HG03442 (cell line): ENCODE measurements at regions not wholly inside any gene's neighbourhood (a gene's known extent, or its start where the extent isn't known, plus 50 kb on each side); places are given as distances from the start of the nearest gene placed in this dataset.

Experiments
- ATAC-seq: cut with Tn5 transposase; IDR thresholded peaks from one replicate; pipeline ENCODE4 v1.9.1; 2021; ENCODE audit warnings: mild to moderate bottlenecking, moderate library complexity; ENCODE audit not compliant: unreplicated experiment

- ATAC-seq, result peak; percentile 53
These were observed 397.8 kb downstream of the KIF16B start for GRCh38 chr20:16175322-16175961.

DNA sequence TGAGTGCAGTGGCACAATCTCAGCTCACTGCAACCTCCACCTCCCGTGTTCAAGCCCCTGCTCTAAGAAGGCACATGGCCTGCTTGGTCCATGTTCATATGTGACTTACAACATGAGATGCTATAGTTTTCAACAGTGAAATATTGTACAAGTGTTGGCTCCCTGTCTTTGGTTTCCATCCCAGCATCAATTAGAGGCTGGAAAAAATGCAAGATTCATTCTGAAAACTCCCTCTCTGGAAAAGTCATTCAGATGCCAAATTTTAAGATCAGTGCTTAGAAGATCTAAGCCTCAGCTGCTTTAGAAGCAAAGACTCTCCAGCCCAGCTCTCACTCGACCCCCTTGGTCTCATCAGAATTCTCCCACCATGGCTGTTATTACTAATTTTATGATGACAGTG lies 398.9 kb downstream of the KIF16B start:
- ATAC-seq, result no peak

GRCh38 chr20:16173044-16173443 lies 400.2 kb downstream of the KIF16B start:
- no peak for ATAC-seq

GRCh38 chr20:16171180-16171579 lies 402.1 kb downstream of the KIF16B start:
- no peak for ATAC-seq

DNA sequence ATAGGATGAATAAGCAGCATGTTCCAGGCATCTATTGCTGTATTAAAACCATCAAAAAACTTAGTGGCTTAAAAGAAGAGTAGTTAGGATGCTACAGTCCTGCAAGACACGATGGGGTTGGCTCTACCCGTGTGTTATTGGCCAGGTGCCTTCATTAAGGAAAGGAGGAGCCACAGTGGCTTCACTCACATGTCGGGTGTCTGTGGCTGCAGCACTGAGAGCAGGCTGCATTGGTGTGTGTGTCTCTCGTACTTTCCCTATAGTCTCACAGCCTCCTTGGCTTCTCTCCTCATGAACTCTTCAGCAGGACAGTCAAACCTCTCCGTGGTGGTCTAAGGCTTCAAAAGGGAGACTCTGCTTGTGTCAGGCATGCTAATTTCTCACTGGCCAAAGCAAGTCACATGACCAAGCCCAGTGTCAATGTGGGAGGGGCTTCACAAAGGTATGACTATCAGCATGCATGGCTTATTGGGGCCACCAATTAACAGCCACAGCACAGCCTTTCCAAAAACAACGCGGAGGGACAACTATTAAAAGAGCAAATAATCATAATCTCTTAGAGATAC lies 402.8 kb downstream of the KIF16B start:
- no peak for ATAC-seq

DNA sequence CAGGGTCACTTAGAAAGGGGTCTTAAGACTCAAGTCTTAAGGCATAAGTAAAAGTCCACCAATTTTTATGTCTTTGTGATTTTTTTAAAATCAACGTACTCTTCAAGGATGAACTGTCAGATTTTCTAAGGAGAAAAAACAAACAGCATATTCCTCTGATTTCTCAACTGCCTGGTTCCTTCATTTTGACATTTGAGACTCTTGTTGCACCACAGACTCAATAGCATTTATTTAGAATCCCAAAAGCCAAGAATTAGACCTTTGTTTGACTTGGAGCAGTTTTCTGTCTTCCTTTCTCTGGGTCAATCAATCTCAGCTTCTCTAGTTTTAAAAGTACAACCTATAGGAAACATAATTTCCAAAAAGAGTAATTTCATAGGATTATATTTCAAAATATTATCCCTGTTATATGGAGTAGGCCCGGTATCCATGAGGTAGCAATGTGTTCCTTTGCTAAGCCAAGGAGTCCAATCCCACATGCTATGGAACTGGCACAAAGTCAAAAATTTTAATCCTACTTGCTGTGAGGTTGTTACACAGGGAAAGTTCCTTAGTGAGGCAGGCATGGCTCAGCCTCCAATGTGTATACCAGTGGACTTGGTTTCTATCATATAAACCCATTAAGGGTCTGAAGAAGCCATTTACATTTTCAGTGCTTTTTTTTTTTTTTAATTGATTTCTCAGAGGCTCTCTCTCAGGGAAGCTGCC lies 405.7 kb downstream of the KIF16B start:
- no peak for ATAC-seq

DNA sequence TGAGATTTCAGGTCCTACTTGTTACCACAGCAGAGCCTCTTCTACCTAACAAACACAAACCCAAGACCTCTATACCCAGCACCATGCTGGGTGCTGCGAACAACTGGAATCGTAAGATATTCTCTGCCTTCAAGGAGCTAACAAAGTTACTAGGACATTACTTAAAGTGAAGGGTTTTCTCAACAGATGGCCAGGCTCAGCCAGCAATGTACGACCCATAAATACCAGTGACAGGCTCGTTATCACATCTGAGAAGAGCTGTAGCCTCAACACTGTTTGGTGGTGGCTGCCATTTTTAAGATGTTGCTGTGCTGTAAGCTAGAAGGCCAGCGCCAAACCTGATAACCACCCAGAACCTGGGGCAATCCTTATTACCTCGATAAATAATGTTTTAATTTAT lies 406.5 kb downstream of the KIF16B start:
- no peak for ATAC-seq

- peak; percentile 46 for ATAC-seq
These were observed 414.3 kb downstream of the KIF16B start for GRCh38 chr20:16158976-16159286.

DNA sequence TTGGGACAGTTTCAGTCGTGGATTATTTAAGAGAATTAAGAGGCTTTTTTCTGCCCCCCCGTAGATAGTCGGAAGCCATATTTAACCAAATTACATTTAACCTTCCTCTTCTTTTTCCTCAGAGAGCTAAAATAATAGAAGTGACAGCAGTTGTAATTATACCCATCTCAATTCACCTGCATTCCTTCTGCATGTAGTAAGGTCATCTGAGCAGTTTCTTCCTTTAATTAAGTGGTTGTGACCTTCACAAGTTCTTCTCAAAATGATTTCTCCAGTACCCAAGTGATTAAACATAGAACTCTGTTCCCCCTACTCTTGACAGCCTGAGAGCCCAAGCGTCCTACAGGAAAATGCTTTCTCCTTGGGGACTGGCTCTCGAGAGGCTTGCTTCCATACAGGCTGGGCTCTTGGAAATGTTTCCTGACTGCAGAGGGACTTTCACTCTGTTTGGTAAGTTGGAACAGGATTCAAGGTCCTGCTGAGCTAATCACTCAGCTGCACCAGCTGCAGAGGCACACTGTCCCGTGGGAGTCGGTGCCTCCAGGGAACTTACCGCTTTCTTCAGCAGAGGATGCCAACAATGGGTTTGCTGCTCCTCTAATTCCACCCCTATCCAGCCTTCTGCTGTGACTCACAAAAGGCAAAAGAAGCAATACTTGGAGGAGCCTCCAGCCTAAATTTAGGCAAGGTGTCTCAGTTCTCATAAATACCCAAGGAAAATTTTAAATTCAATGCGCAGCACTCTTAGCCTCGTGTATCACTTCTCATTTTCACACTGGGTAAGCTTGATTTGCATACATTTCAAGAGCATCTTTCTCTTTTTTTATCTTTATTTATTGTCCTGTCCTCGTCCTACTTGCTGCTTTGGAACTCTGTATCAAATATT lies 414.9 kb downstream of the KIF16B start:
- peak; percentile 83 for ATAC-seq

DNA sequence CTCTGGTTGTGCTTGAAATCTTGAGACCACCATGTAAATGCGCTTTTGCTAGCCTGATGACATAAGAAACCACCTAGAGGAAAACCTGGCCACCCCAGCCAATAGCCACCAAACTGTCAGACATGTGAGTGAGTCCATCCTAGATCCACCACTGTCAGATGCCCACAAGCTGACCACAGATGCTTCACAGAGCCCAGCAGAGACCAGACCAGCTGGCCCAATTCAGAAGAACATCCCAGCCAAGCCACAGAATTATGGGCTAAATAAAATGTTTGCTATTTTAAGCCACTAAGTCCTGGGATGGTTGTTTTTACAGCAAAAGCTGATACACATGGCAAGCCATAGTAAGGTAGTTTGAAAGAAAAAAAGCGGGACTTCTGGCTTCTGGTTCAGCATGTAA lies 425.3 kb downstream of the KIF16B start:
- ATAC-seq, result no peak

GRCh38 chr20:16147216-16147615 lies 426.0 kb downstream of the KIF16B start:
- ATAC-seq, result no peak

DNA sequence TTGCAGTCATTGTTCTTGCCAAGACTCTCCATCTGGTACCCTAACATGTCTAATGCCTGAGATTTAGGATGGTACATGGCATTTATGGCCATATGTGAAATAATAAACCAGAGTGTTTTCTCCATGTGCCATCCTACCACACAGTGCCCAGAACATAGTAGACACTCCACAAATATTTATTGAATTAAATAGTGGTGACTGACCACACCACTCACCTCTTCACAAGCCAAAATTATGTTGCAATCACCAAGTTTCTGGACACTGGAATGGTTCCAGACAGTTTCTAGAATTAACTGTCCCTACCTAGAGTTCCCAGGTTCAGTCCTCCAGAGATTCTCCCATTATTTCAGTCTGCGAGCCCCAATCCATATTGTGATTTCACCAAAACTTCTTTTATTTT lies 427.3 kb downstream of the KIF16B start:
- no peak for ATAC-seq

GRCh38 chr20:16143596-16143995 lies 429.7 kb downstream of the KIF16B start:
- ATAC-seq, result no peak

GRCh38 chr20:16135630-16136029 lies 437.6 kb downstream of the KIF16B start:
- ATAC-seq, result no peak

DNA sequence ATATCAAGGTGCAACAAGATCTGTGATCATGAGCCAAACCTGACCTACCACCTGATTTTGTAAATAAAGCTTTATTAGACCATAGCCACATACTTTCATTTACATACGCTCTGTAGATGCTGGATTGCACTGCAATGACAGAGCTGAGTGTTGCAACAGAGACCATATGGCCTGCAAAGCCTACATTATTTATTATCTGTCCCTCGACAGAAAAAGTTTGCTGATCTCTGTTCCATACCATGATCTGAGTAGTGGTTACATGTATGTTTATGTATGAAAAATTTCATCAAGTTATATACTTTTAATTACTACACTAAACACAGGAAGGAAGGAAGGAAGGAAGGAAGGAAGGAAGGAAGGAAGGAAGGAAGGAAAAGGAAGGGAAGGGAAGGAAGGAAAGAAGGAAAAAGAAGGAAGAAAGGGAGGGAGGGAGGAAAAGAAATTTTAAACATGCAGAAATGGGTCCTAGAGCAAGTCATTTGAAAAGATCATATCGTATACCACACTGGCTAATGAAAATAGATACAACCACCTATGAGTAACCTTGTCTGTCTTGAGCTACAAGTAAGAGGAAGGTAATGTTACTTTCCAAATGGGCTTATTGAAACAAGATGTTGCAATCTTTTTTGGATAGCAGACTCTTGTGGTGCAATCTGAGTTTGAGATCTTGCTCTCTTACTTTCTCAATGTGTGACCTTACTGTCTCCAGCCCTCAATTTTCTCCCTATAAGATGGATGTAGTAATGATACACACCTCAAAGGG lies 441.0 kb downstream of the KIF16B start:
- ATAC-seq, result no peak

- ATAC-seq, result no peak
These were observed 443.8 kb downstream of the KIF16B start for GRCh38 chr20:16129411-16129810.

- no peak for ATAC-seq
These were observed 444.6 kb downstream of the KIF16B start for GRCh38 chr20:16128538-16129106.

- ATAC-seq, result no peak
These were observed 447.4 kb downstream of the KIF16B start for GRCh38 chr20:16125816-16126215.

DNA sequence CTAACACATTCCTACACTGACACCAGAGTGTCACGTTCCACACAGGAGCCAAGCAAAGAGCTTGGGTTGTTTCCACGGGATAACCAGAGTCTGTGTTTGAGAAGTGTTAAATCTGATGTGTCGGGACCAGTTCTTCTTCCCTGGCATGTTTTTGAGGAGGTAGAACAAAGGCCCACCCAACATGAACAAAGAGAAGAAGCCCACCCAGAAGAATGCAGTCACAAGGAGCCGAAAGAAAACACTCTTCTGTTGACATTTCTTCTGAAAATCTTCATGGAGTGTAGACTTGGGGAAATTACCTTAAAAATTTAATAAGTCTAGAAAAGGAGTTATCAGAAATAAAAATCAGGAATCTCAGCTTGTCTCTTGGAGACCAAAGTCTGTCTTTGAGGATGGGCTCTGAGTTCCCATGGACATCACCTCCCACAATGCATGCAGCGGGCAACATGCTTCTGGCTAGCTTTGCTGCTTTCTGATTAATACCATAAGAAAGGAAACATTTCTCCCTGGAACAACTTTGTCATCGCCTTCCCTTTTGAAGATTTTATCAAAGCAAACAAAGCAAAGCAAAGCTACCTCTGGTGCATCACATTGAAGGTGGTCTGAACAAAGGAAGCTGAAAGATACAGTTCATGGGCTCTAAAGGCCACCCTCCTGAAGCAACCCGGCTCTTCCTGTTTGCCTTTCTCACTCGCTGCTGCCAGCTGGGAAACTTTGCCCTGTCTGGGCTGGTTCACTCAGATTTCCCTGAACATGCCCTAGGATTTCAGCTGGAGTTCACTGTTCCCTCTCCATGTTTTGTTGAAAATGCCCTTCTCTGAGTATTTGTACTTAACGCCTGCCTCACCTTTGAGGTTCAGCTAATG lies 448.1 kb downstream of the KIF16B start:
- no peak for ATAC-seq

DNA sequence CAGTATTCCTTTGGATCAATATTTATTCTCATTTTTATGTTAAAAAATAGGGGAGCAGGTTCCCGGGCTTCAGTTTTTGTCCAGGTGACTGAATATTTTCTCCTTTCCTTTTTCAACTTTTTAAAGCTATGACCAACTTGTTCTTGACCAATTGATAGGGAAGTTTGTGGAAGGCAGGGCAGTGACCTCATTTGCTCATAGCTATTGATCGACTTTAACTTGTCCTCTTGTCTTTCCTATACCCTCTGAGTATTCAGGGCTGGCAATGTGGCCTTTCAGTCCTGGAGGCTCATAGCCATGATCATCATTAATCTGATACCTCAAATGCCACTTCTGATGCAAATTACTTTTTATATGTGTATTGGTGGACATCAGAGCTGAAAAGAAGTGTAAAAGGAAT lies 448.8 kb downstream of the KIF16B start:
- no peak for ATAC-seq
